NCI-H128 (cell line): ENCODE measurements at regions not wholly inside any gene's neighbourhood (a gene's known extent, or its start where the extent isn't known, plus 50 kb on each side); places are given as distances from the start of the nearest gene placed in this dataset.
"Not testable (repeated sequence)": the region's sequence is repeated elsewhere in the genome, so short reads cannot be mapped to it uniquely, and the experiment has no call there.

Experiments
- DNase-seq: peaks from one replicate; lab custom pipeline; 2025; ENCODE audit not compliant: unreplicated experiment; lab: John Stamatoyannopoulos, UW

- no peak for DNase-seq
Measured at GRCh38 chr1:55812281-55812680, 597.1 kb upstream of the USP24 start.

GRCh38 chr1:55808263-55808662, 593.1 kb upstream of the USP24 start:
- DNase-seq, result no peak

GRCh38 chr1:55803429-55803828, 588.3 kb upstream of the USP24 start:
- no peak for DNase-seq

GRCh38 chr1:55801481-55801880, 586.3 kb upstream of the USP24 start:
- no peak for DNase-seq

- no peak for DNase-seq
Measured at GRCh38 chr1:55800503-55800902, 585.3 kb upstream of the USP24 start.

GRCh38 chr1:55793856-55794255, 578.7 kb upstream of the USP24 start:
- no peak for DNase-seq

- no peak for DNase-seq
Measured at GRCh38 chr1:55792870-55793269, 577.7 kb upstream of the USP24 start.

- DNase-seq, result no peak
Measured at GRCh38 chr1:55789466-55789865, 574.3 kb upstream of the USP24 start.

GRCh38 chr1:55786396-55786795, 571.2 kb upstream of the USP24 start:
- DNase-seq, result no peak

- DNase-seq, result not testable (repeated sequence)
Measured at GRCh38 chr1:55784941-55785450, 569.8 kb upstream of the USP24 start.

- DNase-seq, result no peak
Measured at GRCh38 chr1:55781944-55782482, 566.8 kb upstream of the USP24 start.

- DNase-seq, result no peak
Measured at GRCh38 chr1:55781003-55781402, 565.8 kb upstream of the USP24 start.

GRCh38 chr1:55777545-55777944, 562.4 kb upstream of the USP24 start:
- DNase-seq, result no peak

- no peak for DNase-seq
Measured at GRCh38 chr1:55775007-55775406, 559.8 kb upstream of the USP24 start.

GRCh38 chr1:55774446-55774845, 559.3 kb upstream of the USP24 start:
- no peak for DNase-seq

GRCh38 chr1:55773211-55773940, 558.2 kb upstream of the USP24 start:
- DNase-seq, result no peak

GRCh38 chr1:55768327-55768952, 553.3 kb upstream of the USP24 start:
- DNase-seq, result no peak

- DNase-seq, result no peak
Measured at GRCh38 chr1:55767171-55767570, 552.0 kb upstream of the USP24 start.

- DNase-seq, result not testable (repeated sequence)
Measured at GRCh38 chr1:55765505-55765904, 550.3 kb upstream of the USP24 start.

- no peak for DNase-seq
Measured at GRCh38 chr1:55751776-55752175, 536.6 kb upstream of the USP24 start.

GRCh38 chr1:55750628-55750995, 535.4 kb upstream of the USP24 start:
- DNase-seq, result no peak

GRCh38 chr1:55749975-55750627, 534.9 kb upstream of the USP24 start:
- DNase-seq, result no peak
